NCI-H345 (cell line): ENCODE measurements at regions not wholly inside any gene's neighbourhood (a gene's known extent, or its start where the extent isn't known, plus 50 kb on each side); places are given as distances from the start of the nearest gene placed in this dataset.

Experiments used
- DNase-seq: peaks from one replicate; lab custom pipeline; 2025; lab: John Stamatoyannopoulos, UW

DNA sequence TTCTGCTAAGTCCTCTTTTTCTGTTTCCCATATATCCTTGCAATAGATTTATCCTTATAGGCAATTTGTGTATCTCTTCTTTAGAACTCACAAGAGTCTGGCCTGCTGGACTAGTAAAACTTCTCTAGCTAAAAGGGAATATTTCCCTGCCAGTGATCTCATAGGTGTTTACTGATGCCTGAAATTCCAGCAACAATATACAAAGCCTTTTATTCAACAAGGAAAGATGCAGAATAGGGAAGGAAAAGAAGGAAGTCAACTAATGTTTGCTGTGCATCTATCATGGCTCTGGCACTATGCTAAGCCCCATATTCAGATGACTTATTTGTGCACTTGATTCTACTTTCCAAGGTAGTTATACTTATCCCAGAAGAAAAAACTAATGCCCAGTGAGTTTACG lies 160.0 kb upstream of the DMRTA1 start:
- DNase-seq = no peak

DNA sequence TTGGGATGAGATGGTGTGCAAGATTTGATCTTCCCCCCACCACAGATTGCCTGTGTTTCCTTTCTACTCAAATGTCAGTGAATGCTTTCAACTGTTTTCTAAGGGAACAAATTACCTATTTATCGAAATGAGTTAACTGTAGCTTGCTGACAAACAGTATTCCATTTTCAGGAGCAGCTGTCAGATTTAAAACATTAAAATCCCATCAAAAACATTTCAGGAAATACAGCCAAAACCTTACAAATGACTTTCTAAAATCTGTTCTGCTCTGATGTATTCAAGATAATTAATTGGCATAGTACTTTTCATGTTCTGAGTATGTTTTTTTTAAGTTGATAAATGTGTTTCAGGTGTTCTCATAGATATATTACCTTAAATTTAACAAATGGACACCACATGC lies 158.0 kb upstream of the DMRTA1 start:
- DNase-seq = no peak

DNA sequence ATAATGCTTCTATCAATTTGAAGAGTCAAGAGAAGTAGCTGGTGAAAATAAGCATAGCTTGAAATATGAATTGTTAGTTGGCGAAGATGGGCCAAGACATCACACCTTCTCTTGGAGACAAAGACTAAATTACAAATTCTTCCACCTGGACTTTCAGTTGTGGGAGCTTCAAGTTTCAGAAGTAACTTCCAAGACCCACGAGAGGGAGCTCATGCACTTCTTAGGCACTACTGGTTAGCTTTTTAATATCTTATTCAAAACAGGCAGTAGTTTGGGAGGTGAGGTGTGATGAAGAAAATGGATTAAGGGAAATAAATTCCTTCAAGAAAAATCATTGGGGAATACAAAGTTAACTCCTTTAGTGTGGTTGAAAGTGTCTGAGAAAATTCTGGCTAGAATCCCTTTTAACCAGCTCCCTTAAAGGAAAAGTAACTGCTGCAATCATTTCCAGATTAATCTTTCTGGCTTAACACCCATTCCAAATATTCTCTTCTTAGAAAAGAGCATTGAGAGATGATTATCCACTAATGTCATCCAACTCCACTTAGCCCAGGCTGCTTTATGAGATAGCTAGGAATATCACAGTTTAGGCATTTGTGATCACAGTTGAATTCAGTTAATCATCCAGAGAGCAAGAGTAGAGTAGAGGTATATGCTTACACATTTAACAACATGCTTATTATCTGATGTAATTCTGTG lies 139.5 kb upstream of the DMRTA1 start:
- peak; percentile 53 for DNase-seq

DNA sequence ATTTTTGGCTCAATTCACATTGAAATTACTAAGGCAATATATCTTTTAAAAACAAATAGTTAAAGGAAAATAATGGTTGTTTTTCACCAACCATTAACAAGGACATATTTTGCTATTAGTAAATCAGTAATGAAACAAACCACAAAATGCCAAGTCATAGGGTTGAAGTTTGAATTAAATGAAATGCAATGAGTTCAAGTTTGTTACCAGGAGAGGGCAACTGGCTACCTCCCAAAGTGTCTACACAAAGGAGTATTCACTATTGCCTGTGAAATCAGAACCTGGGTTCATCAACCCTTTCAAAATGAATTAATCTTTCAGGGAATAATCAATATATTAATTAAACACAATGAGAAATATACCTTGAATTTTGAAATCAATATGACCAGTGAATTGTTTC lies 138.4 kb upstream of the DMRTA1 start:
- DNase-seq = no peak

GRCh38 chr9:22316645-22317044 lies 130.0 kb upstream of the DMRTA1 start:
- no peak for DNase-seq

- no peak for DNase-seq
Observed at GRCh38 chr9:22331533-22331932, 115.1 kb upstream of the DMRTA1 start.

GRCh38 chr9:22332202-22332601 lies 114.4 kb upstream of the DMRTA1 start:
- DNase-seq = no peak

DNA sequence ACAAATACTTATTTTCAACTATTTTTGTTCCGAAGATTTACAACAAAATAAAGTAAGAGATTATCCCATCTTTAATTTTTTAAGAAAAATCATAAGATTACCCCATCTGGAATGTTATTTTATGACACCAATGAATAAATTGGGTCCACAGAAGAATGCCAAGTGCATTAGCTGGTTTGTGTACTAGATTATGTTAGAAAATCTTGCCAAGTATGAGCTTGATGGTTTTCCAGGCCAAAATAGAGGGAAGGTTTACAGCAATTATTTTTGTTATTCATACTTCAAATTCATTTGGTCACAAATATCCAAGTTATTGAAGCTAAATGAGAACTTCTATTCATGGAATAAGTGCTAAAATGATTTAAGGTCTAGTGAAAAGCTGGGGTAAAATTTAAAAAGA lies 109.4 kb upstream of the DMRTA1 start:
- DNase-seq = no peak

DNA sequence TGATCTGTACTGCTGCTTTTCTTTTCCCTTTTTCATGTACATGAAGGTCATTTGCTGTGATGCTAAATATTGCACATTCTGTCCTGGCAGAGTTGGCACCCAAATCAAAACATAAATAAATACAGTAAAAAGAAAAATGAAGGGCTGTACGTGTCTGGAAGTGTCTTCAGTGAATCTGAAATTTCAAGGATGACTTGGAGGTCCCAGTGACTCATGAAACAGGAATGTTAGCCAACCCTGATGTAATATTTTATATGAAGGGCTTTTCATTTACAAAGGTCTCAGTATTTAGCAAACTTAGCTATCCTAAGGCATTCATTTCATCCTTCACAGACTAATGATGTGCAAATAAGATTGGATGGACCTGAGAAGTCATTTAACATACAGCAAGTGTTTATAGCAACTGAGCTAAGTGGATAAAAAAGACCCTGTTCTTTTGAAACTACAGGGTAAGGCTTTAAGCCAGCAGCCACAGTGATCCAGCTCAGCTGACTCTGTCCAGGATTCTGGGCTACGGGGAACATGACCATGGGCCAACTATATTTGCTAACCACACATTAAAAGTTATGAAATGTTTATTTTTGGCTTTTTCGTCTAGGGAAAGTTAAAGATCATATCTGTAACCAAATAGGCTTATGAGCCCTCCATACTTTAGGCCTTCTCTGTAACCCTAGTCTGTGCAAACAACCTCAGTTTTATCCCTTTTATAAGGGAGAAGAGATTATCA lies 104.0 kb upstream of the DMRTA1 start:
- DNase-seq = no peak

GRCh38 chr9:22343218-22343611 lies 103.4 kb upstream of the DMRTA1 start:
- no peak for DNase-seq

DNA sequence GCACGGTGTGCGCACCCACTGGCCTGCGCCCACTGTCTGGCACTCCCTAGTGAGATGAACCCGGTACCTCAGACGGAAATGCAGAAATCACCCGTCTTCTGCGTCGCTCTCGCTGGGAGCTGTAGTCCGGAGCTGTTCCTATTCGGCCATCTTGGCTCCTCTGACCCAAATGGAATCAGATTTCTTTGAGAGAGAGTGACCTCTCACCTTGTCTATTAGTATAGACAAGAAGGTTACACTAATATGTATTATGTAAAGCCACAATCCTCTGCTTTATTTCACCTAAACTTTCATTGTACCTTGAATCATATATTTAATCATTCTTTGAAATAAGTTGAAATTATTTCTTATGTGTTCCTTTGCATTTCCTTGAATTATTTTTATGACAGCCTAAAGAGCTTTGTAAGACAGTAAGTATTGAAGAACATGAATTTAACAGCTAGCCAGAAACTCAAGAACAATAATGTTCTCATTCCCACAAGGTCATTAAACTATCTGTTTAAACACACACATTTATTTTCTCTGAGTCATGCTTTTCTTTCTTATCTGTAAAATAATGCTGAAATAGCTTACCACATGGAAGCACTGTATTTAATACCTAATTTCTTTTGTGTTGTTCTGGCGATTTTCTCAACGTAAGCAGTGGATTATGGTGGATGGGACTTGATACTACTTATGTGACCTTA lies 91.8 kb upstream of the DMRTA1 start:
- DNase-seq = no peak

- peak; percentile 45 for DNase-seq
Observed at GRCh38 chr9:22356985-22357384, 89.6 kb upstream of the DMRTA1 start.

GRCh38 chr9:22363421-22363887 lies 83.2 kb upstream of the DMRTA1 start:
- DNase-seq = no peak

DNA sequence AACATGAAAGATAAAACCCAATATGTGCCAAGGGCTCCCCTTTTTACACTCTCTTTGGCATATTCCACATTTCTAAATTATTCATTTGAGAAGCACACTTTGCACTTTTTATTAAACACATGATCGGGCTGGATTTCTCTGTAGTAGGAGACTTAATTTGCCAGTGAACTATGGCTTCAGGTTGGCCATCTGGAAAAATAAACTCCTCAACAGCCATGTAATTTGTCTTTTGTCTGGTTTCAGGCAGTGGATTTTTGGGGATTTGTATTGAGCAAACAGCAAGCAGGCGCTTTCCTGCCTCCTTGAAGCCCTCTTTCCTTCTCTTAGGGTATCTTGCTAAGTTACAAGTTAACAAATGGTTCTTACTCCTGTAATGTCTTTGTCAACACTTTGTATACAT lies 73.0 kb upstream of the DMRTA1 start:
- DNase-seq = no peak

- DNase-seq = no peak
Observed at GRCh38 chr9:22374051-22374450, 72.6 kb upstream of the DMRTA1 start.

DNA sequence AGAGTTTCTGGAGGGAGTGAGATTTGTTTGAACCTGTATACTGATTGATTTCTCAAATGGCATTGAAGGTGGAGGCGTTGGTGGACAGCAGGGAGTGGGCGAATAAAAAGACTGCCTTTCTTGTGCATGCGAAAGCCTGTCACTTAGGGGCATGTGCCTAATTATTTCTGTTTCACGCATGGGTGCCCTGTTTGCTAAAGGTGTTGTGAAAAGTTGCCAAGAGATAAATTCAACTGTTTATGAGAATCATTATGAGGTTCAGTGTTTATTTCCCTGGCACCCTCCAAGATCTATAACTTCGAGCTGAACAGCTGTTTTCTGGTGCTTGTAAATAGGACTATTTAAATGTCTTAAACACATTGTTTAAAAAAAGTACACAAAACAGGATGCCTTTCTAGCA lies 67.4 kb upstream of the DMRTA1 start:
- DNase-seq = peak; percentile 14

DNA sequence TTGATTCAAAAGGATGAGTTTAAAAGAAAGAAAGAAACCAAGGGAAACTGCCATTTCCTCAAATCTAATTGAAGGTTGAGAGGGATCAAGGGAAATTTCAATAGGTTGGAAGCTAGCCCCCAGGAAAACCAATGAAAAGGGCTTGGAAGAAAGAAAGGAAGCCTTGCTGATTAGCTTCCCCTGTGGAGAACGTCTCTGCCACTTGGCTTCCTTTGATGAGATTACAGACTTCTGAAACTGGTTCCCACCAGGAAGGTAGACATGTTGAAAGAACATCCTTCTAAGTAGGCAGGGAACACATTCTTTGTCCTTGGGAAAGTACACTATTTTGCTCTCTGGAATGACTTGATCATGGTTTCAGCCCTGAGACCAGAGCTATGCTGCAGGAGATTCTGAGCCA lies 65.5 kb upstream of the DMRTA1 start:
- no peak for DNase-seq

GRCh38 chr9:22382331-22382730 lies 64.3 kb upstream of the DMRTA1 start:
- no peak for DNase-seq

GRCh38 chr9:22383718-22384117 lies 62.9 kb upstream of the DMRTA1 start:
- no peak for DNase-seq

- no peak for DNase-seq
Observed at GRCh38 chr9:22389271-22389670, 57.4 kb upstream of the DMRTA1 start.

GRCh38 chr9:22392523-22392922 lies 54.1 kb upstream of the DMRTA1 start:
- DNase-seq = no peak

DNA sequence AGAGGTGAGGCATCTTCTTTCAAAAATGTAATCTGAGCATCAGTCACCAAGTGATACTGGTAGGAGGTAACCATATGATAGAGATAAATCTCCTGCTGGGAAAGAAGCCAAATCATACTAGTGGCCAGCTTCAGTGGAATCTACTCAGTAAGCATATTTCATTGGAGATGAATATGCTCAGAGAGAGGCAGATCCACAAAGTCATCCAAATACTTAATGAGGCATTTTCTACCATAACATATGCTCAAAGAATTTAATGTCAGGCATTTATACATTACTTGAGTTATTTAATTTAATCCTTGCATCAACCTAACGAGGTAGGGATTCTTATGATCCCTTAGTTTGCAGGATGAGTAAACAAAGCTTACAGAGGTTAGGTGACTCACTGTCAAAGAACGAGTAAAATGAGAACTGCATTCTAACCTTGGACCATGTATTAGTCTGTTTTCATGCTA lies 50.9 kb upstream of the DMRTA1 start:
- no peak for DNase-seq
